Activated naive CD8-positive, alpha-beta T cell treated with anti-CD3 and anti-CD28 coated beads, Interleukin-2, amount 10 ng/mL, durations not matched to agents 7 days and 5 days (primary cell): ENCODE measurements at regions not wholly inside any gene's neighbourhood (a gene's known extent, or its start where the extent isn't known, plus 50 kb on each side); places are given as distances from the start of the nearest gene placed in this dataset.
"Not testable (repeated sequence)": the region's sequence is repeated elsewhere in the genome, so short reads cannot be mapped to it uniquely, and the experiment has no call there.

Source experiments
- ATAC-seq: fragments of 150-1000 bp; cut with Tn5 transposase; one replicate; pipeline ENCODE4 v1.10.0; 2021; ENCODE audit warnings: low read depth, moderate library complexity
- POLR2A ChIA-PET: fragments of 350-600 bp; sonication (Branson Sonifier 250); formaldehyde crosslinking; loops from one replicate; lab custom pipeline; 2021; ENCODE audit warnings: antibody characterized with exemption; lab: Charles Lee
- DNase-seq: peaks from one replicate; pipeline ENCODE4 v3.0.0; 2021
- H3K27ac Mint-ChIP-seq: one replicate; pipeline ENCODE4 v1.8.0; 2022; ENCODE audit warnings: mild to moderate bottlenecking, mixed read lengths
- H3K27me3 Mint-ChIP-seq: one replicate; pipeline ENCODE4 v1.8.0; 2022; ENCODE audit warnings: mild to moderate bottlenecking, moderate library complexity, mixed read lengths
- H3K36me3 Mint-ChIP-seq: one replicate; pipeline ENCODE4 v1.8.0; 2021; ENCODE audit warnings: mild to moderate bottlenecking, mixed read lengths
- H3K4me1 Mint-ChIP-seq: one replicate; pipeline ENCODE4 v1.8.0; 2021; ENCODE audit warnings: mixed read lengths
- H3K4me3 Mint-ChIP-seq: one replicate; pipeline ENCODE4 v1.8.0; 2022; ENCODE audit warnings: mild to moderate bottlenecking, moderate library complexity, mixed read lengths
- H3K9me3 Mint-ChIP-seq: one replicate; pipeline ENCODE4 v1.8.0; 2021; ENCODE audit warnings: mixed read lengths

GRCh38 chr10:2024750-2025149 is 287.4 kb upstream of the ADARB2 start:
- H3K27me3 Mint-ChIP-seq, H3K9me3 Mint-ChIP-seq, H3K4me1 Mint-ChIP-seq, H3K36me3 Mint-ChIP-seq, H3K27ac Mint-ChIP-seq, POLR2A ChIA-PET, ATAC-seq, DNase-seq, H3K4me3 Mint-ChIP-seq: not testable (repeated sequence)

- Mint-ChIP-seq H3K27ac (no peak overlapping the region), H3K4me1 (no peaks in the 10 kb centered on the region), H3K27me3 (no peaks in the 10 kb centered on the region), H3K36me3 (no peaks in the 10 kb centered on the region), H3K4me3 (no peak overlapping the region), H3K9me3 (no peaks in the 10 kb centered on the region)
- no peak for DNase-seq
- no peak for ATAC-seq
- POLR2A ChIA-PET = no interaction called here
These were observed 286.4 kb upstream of the ADARB2 start for GRCh38 chr10:2023687-2024086.

- H3K9me3 Mint-ChIP-seq = no peaks in the 10 kb centered on the region
- POLR2A ChIA-PET = no interaction called here
- no peaks in the 10 kb centered on the region for H3K27me3 Mint-ChIP-seq
- H3K27ac Mint-ChIP-seq = no peak overlapping the region
- ATAC-seq (no peak), DNase-seq (no peak)
- H3K4me3 Mint-ChIP-seq = no peak overlapping the region
- no peaks in the 10 kb centered on the region for H3K36me3 Mint-ChIP-seq
- no peaks in the 10 kb centered on the region for H3K4me1 Mint-ChIP-seq
These were observed 285.1 kb upstream of the ADARB2 start for GRCh38 chr10:2022401-2022800.

GRCh38 chr10:2020836-2021235 is 283.5 kb upstream of the ADARB2 start:
- DNase-seq (no peak), ATAC-seq (no peak)
- H3K4me3 Mint-ChIP-seq = no peak overlapping the region
- H3K27ac Mint-ChIP-seq = no peak overlapping the region
- no peaks in the 10 kb centered on the region for H3K9me3 Mint-ChIP-seq
- no peaks in the 10 kb centered on the region for H3K4me1 Mint-ChIP-seq
- POLR2A ChIA-PET = no interaction called here
- no peaks in the 10 kb centered on the region for H3K36me3 Mint-ChIP-seq
- H3K27me3 Mint-ChIP-seq = no peaks in the 10 kb centered on the region

- no peaks in the 10 kb centered on the region for H3K36me3 Mint-ChIP-seq
- H3K9me3 Mint-ChIP-seq = no peaks in the 10 kb centered on the region
- ATAC-seq = no peak
- POLR2A ChIA-PET = no interaction called here
- no peaks in the 10 kb centered on the region for H3K27me3 Mint-ChIP-seq
- H3K4me1 Mint-ChIP-seq = no peaks in the 10 kb centered on the region
- no peak overlapping the region for H3K27ac Mint-ChIP-seq
- no peak overlapping the region for H3K4me3 Mint-ChIP-seq
- DNase-seq = no peak
These were observed 282.5 kb upstream of the ADARB2 start for GRCh38 chr10:2019803-2020202.

GRCh38 chr10:2019281-2019680 is 282.0 kb upstream of the ADARB2 start:
- Mint-ChIP-seq H3K4me3 (no peak overlapping the region), H3K4me1 (no peaks in the 10 kb centered on the region), H3K27me3 (no peaks in the 10 kb centered on the region), H3K36me3 (no peaks in the 10 kb centered on the region), H3K9me3 (no peaks in the 10 kb centered on the region), H3K27ac (no peak overlapping the region)
- POLR2A ChIA-PET = no interaction called here
- ATAC-seq (no peak), DNase-seq (no peak)

DNA sequence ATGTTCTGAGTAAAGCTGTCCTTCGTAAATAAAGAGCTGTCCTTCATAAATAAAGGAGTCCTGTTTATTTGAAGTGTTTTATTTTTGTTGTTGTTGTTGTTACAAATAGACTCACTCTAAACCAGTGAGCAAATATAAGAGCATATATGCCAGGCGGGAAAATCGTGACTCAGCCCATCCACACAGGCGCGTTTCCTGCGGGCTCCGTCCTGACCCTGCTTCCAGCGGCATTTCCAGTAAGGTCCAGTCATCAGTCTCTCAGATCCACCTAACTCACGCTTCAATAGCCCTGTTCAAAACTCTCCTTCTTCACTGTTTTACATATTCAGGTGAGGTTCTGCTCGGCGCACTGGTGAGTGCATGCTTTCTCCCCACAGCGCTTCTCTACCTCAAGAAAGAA is 277.2 kb upstream of the ADARB2 start:
- Mint-ChIP-seq H3K9me3 (no peaks in the 10 kb centered on the region), H3K27me3 (no peaks in the 10 kb centered on the region), H3K4me3 (no peak overlapping the region), H3K36me3 (no peaks in the 10 kb centered on the region), H3K27ac (no peak overlapping the region), H3K4me1 (no peaks in the 10 kb centered on the region)
- ATAC-seq (no peak), DNase-seq (no peak)
- POLR2A ChIA-PET = no interaction called here

- H3K4me3 Mint-ChIP-seq = no peak overlapping the region
- no peaks in the 10 kb centered on the region for H3K4me1 Mint-ChIP-seq
- peaks cover 2% of the 10 kb centered on the region for H3K9me3 Mint-ChIP-seq
- POLR2A ChIA-PET = no interaction called here
- DNase-seq = no peak
- no peak for ATAC-seq
- no peak overlapping the region for H3K27ac Mint-ChIP-seq
- H3K36me3 Mint-ChIP-seq = no peaks in the 10 kb centered on the region
- H3K27me3 Mint-ChIP-seq = no peaks in the 10 kb centered on the region
These were observed 274.9 kb upstream of the ADARB2 start for GRCh38 chr10:2012209-2012608.

DNA sequence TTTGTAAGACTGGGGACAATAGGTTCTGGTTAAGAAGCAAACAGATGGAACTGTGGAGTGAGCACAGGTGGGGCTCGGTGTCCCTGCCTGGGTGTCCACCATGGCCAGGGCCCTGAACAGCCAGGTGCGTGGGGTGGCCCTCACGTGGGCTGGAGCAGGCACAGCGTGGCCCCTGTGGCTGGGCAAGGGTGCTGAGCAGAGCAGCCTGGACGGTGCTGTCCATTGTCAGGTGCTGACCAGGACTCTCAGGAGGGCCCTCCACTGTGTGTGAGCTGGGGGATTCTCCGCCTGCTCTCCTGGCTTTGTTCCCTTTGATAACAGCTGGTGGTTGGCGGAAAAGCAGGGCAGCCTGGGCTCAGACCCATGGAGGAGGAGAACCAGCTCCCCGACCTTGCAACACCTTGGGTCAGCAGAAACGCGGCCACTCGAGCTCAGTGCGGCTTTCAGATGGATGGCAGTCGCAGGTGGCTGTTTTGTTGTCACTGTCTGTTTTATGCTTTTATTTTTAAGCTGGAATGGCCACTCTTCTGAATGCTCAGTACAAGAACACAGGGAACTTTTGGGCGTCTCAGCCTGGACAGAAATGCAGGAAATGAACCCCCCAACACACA is 273.9 kb upstream of the ADARB2 start:
- peaks cover 2% of the 10 kb centered on the region for H3K9me3 Mint-ChIP-seq
- no peaks in the 10 kb centered on the region for H3K27me3 Mint-ChIP-seq
- H3K4me3 Mint-ChIP-seq = no peak overlapping the region
- H3K36me3 Mint-ChIP-seq = no peaks in the 10 kb centered on the region
- no peak overlapping the region for H3K27ac Mint-ChIP-seq
- no peak for DNase-seq
- H3K4me1 Mint-ChIP-seq = no peaks in the 10 kb centered on the region
- no peak for ATAC-seq
- POLR2A ChIA-PET = no interaction called here

- H3K9me3 Mint-ChIP-seq = peaks cover 2% of the 10 kb centered on the region
- no peak for DNase-seq
- no peaks in the 10 kb centered on the region for H3K4me1 Mint-ChIP-seq
- H3K27ac Mint-ChIP-seq = no peak overlapping the region
- ATAC-seq = no peak
- H3K27me3 Mint-ChIP-seq = no peaks in the 10 kb centered on the region
- POLR2A ChIA-PET = no interaction called here
- no peaks in the 10 kb centered on the region for H3K36me3 Mint-ChIP-seq
- H3K4me3 Mint-ChIP-seq = no peak overlapping the region
These were observed 268.2 kb upstream of the ADARB2 start for GRCh38 chr10:2005546-2005945.

GRCh38 chr10:1992930-1993329 is 255.6 kb upstream of the ADARB2 start:
- POLR2A ChIA-PET = no interaction called here
- DNase-seq = no peak
- no peak for ATAC-seq
- Mint-ChIP-seq H3K27ac (no peak overlapping the region), H3K36me3 (no peaks in the 10 kb centered on the region), H3K9me3 (no peaks in the 10 kb centered on the region), H3K4me3 (no peak overlapping the region), H3K4me1 (no peaks in the 10 kb centered on the region), H3K27me3 (no peaks in the 10 kb centered on the region)

- no peak for DNase-seq
- ATAC-seq = no peak
- Mint-ChIP-seq H3K9me3 (no peaks in the 10 kb centered on the region), H3K27me3 (no peaks in the 10 kb centered on the region), H3K36me3 (no peaks in the 10 kb centered on the region), H3K4me3 (no peak overlapping the region), H3K27ac (no peak overlapping the region), H3K4me1 (no peaks in the 10 kb centered on the region)
- POLR2A ChIA-PET = no interaction called here
These were observed 251.8 kb upstream of the ADARB2 start for GRCh38 chr10:1989090-1989489.

GRCh38 chr10:1981976-1982375 is 244.7 kb upstream of the ADARB2 start:
- H3K27me3 Mint-ChIP-seq = no peaks in the 10 kb centered on the region
- H3K4me1 Mint-ChIP-seq = no peaks in the 10 kb centered on the region
- H3K36me3 Mint-ChIP-seq = no peaks in the 10 kb centered on the region
- peaks cover 5% of the 10 kb centered on the region for H3K9me3 Mint-ChIP-seq
- POLR2A ChIA-PET = no interaction called here
- no peak overlapping the region for H3K4me3 Mint-ChIP-seq
- DNase-seq = no peak
- no peak overlapping the region for H3K27ac Mint-ChIP-seq
- no peak for ATAC-seq

- H3K27me3 Mint-ChIP-seq = no peaks in the 10 kb centered on the region
- no peak for DNase-seq
These were observed 243.1 kb upstream of the ADARB2 start for GRCh38 chr10:1980459-1980858.

DNA sequence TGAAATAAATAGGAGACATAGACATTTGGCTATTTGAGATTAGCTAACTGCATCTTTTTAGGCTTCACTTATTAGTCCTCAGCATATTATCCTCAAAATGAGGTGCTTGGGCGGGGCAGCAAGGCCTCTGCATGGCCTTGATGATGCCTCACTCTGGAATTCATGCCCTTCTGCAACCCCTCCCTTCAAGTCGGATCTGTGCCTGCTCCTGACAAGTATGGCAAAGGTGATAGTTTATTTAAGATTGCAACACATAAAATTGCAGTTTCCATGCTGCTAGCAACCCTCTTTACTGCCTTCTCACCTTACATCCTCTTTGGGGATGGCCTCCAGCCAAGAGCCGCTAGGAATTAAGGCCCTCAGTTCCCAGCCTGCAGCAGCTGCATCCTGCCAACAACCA is 241.3 kb upstream of the ADARB2 start:
- ATAC-seq (no peak), DNase-seq (no peak)
- Mint-ChIP-seq H3K27ac (no peak overlapping the region), H3K4me3 (no peak overlapping the region), H3K27me3 (no peaks in the 10 kb centered on the region), H3K4me1 (no peaks in the 10 kb centered on the region), H3K9me3 (peaks cover 5% of the 10 kb centered on the region), H3K36me3 (no peaks in the 10 kb centered on the region)
- POLR2A ChIA-PET = no interaction called here

More at GRCh38 chr10:1980459-1980858, 243.1 kb upstream of the ADARB2 start:
- H3K4me1 Mint-ChIP-seq = no peaks in the 10 kb centered on the region
- no peaks in the 10 kb centered on the region for H3K36me3 Mint-ChIP-seq
- peaks cover 5% of the 10 kb centered on the region for H3K9me3 Mint-ChIP-seq
- POLR2A ChIA-PET = no interaction called here
- no peak for ATAC-seq
- no peak overlapping the region for H3K27ac Mint-ChIP-seq
- H3K4me3 Mint-ChIP-seq = no peak overlapping the region
